ENCODE measurements at regions not wholly inside any gene's neighbourhood (a gene's known extent, or its start where the extent isn't known, plus 50 kb on each side); places are given as distances from the start of the nearest gene placed in this dataset.

GRCh38 chr13:57450356-57450755 lies 181.2 kb upstream of the PCDH17 start:
- DNase-seq (no peak), ATAC-seq (no peak)
- intact Hi-C loops (cut with DNase I) = no loop called here
- H3K36me3 ChIP-seq = no peaks in the 10 kb centered on the region
- H3K27me3 ChIP-seq = no peaks in the 10 kb centered on the region
- no peak for TF ChIP-seq CTCF (IDR thresholded peaks at IDR 0.05)
- no peaks in the 10 kb centered on the region for H3K4me1 ChIP-seq
- H3K9me3 ChIP-seq = no peaks in the 10 kb centered on the region
- no peak overlapping the region for H3K27ac ChIP-seq
- H3K4me3 ChIP-seq = no peak overlapping the region

GRCh38 chr13:57452228-57452627 lies 179.3 kb upstream of the PCDH17 start:
- Histone ChIP-seq H3K27ac (no peak overlapping the region), H3K27me3 (no peaks in the 10 kb centered on the region), H3K4me3 (no peak overlapping the region), H3K9me3 (no peaks in the 10 kb centered on the region), H3K4me1 (no peaks in the 10 kb centered on the region), H3K36me3 (no peaks in the 10 kb centered on the region)
- ATAC-seq (no peak), DNase-seq (no peak)
- TF ChIP-seq CTCF (IDR thresholded peaks at IDR 0.05) = no peak
- intact Hi-C loops (cut with DNase I) = no loop called here

GRCh38 chr13:57470491-57470890 lies 161.1 kb upstream of the PCDH17 start:
- no peak for DNase-seq
- intact Hi-C loops (cut with DNase I) = no loop called here
- no peak for TF ChIP-seq CTCF (IDR thresholded peaks at IDR 0.05)
- H3K27me3 ChIP-seq = no peaks in the 10 kb centered on the region
- ATAC-seq = no peak
- H3K4me1 ChIP-seq = no peaks in the 10 kb centered on the region
- no peaks in the 10 kb centered on the region for H3K9me3 ChIP-seq
- H3K27ac ChIP-seq = no peak overlapping the region
- no peak overlapping the region for H3K4me3 ChIP-seq
- no peaks in the 10 kb centered on the region for H3K36me3 ChIP-seq

GRCh38 chr13:57491318-57491717 lies 140.2 kb upstream of the PCDH17 start:
- intact Hi-C loops (cut with DNase I) = no loop called here
- H3K9me3 ChIP-seq = no peaks in the 10 kb centered on the region
- TF ChIP-seq CTCF (IDR thresholded peaks at IDR 0.05) = no peak
- no peak overlapping the region for H3K27ac ChIP-seq
- no peak overlapping the region for H3K4me3 ChIP-seq
- H3K36me3 ChIP-seq = no peaks in the 10 kb centered on the region
- no peaks in the 10 kb centered on the region for H3K27me3 ChIP-seq
- H3K4me1 ChIP-seq = no peaks in the 10 kb centered on the region
- DNase-seq = no peak
- no peak for ATAC-seq

GRCh38 chr13:57507752-57508463 lies 123.6 kb upstream of the PCDH17 start:
- Histone ChIP-seq H3K36me3 (no peaks in the 10 kb centered on the region), H3K9me3 (peaks cover 0 to 2% of the 10 kb centered on the region in 2 donors), H3K4me3 (no peak overlapping the region), H3K4me1 (no peaks in the 10 kb centered on the region), H3K27ac (no peak overlapping the region), H3K27me3 (no peaks in the 10 kb centered on the region)
- no peak for TF ChIP-seq CTCF (IDR thresholded peaks at IDR 0.05)
- DNase-seq (no peak), ATAC-seq (no peak)
- intact Hi-C loops (cut with DNase I) = no loop called here

Measured in left lung (tissue), 4 donors.